MM.1S (cell line): ENCODE measurements at regions not wholly inside any gene's neighbourhood (a gene's known extent, or its start where the extent isn't known, plus 50 kb on each side); places are given as distances from the start of the nearest gene placed in this dataset.

ENCODE experiments used
- EZH2 ChIP-seq: fragments of 300-600 bp; sonication (generic); optimal IDR thresholded peaks from 2 replicates; pipeline ENCODE3; 2017; ENCODE audit warnings: low read depth, mild to moderate bottlenecking, antibody characterized with exemption, low read length, mixed read lengths
- TF ChIP-seq, protein P1 (sequence below): fragments of 300-600 bp; sonication (generic); IDR thresholded peaks from 2 replicates; pipeline ENCODE4 v1.5.1; 2016; ENCODE audit warnings: antibody characterized with exemption, low read length, mixed read lengths

DNA sequence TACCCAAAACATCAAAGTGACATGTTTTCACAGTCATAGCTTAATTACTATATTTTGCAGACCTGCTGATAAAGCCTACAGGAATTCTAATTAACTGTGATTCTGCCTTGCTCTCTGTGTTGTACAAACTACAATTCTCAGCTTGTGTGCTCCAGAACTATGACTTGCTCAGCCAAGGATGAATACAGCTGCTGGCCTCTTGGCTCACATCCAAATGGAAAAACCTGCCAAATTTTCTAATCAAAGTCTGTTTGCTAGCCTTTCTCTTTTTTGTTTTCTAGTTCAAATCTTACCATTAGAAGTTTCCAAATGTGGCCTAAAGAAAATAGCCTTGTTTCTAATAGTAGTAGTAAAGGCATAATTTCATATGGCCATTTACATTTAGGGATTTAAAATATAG, 1176.8 kb downstream of the FAM133A start:
- TF ChIP-seq EZH2: no peak
- TF ChIP-seq, protein P1, sequence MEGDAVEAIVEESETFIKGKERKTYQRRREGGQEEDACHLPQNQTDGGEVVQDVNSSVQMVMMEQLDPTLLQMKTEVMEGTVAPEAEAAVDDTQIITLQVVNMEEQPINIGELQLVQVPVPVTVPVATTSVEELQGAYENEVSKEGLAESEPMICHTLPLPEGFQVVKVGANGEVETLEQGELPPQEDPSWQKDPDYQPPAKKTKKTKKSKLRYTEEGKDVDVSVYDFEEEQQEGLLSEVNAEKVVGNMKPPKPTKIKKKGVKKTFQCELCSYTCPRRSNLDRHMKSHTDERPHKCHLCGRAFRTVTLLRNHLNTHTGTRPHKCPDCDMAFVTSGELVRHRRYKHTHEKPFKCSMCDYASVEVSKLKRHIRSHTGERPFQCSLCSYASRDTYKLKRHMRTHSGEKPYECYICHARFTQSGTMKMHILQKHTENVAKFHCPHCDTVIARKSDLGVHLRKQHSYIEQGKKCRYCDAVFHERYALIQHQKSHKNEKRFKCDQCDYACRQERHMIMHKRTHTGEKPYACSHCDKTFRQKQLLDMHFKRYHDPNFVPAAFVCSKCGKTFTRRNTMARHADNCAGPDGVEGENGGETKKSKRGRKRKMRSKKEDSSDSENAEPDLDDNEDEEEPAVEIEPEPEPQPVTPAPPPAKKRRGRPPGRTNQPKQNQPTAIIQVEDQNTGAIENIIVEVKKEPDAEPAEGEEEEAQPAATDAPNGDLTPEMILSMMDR: no peak
